ENCODE measurements at regions not wholly inside any gene's neighbourhood (a gene's known extent, or its start where the extent isn't known, plus 50 kb on each side); places are given as distances from the start of the nearest gene placed in this dataset.
"Not testable (repeated sequence)": the region's sequence is repeated elsewhere in the genome, so short reads cannot be mapped to it uniquely, and the experiment has no call there.

DNA sequence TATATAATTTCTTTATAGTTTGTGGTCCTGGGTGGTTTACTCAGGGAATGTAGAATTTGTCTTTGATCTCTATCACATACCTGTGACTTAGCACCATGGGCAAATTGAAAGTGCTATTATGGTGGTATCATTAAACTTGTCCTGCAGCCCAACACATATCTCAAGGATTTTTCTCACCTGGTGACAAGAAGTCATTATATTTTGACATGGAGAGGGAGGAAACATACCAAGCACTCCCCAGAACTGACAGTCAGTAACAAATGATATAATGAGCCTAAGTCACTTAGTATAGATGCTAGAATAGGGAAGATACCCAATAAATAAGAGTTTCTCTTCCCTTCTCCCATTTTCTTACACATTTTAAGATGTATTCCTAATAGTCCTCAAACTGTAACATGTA lies 805.5 kb upstream of the KIF2B start:
- DNase-seq = no peak

DNA sequence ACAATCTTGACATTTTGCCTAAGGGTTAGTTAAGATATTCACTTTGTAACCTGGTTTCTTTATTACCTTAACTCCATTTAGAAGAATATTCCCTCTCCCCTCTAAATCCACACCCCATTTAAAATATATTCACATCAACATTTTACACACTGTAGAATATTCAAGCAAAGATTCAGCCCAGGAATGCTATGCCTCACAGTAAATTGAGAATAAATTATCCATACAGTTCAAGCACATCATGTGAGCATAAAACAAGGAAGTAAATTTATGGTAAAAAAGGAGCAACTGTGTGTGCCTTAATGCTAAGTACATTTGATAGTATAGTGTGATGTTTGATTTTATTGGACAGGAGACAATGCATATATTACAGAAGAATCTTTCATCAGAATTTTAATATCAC lies 806.6 kb upstream of the KIF2B start:
- no peak for DNase-seq

DNA sequence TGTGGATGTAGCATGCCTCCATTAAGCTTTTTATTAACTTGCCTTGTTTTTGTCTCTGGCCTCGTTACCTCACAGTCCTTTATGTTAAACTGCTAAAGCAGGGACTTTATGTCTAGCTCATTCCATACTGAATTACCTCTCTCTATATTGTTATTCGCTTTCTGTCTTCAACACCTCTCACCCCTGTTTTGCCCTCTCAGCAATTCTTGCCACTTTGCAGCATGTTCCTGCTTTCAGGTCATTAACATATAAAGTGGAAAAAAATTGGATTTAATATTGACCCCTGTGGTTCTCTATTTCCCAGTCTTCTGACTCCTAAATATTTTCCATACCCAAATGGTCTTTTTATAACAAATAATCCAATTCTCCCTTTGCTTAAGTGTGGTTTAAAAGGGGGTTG lies 810.4 kb upstream of the KIF2B start:
- DNase-seq = no peak

DNA sequence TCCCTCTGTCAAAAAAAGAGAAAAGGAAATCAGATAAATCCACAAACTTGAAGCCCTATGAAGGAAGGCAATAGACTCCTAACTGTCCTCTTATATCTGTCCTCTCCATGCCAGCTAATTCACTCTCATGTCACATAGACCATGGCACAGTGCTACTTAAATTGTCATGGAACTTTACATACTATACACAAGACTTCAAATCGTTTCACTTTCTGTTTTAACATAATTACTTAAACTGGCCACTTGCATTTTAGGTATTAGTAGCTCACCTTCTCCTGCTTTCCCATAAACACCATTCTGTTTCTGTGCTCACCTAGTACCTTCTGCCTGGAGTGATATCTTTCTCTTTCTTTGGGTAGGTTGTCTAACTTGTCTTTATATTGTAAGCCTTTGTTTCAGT lies 816.7 kb upstream of the KIF2B start:
- no peak for DNase-seq

DNA sequence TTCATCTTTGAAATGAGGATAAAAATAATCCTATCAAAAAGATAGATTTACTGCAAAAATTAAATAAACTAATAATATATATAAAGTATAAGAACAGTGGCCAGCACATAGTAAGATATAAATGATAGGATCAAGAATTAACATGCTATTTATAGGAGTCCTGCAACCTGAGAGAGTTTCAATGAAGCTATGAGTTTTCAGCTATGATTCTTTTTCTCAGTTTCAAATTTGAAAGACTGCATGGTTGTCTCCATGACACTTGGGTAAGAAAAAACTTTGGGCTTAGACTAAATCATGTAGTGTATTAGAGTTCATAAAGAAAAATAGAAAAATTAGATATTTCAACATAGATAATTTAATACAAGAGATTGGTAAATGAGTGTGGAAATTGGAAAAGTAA lies 817.8 kb upstream of the KIF2B start:
- DNase-seq = no peak

DNA sequence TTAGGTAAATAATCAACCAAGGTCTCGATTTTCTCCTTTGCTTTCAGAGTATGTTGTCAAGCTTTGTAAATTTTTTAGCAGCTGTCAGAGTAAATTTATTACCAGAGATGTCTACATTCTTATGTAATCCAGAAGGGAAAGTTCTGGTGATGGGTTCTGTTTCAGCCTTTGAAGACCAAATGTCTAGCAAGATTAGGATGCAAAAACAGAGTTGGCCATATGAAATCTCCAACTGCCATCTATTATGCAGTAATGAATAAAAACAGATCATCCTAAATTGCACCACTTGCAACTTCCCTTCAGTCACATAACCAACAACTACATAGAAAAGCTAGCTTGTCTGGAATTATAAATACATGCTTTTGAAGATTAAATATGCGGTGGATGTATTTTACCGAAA lies 826.8 kb upstream of the KIF2B start:
- no peak for DNase-seq

DNA sequence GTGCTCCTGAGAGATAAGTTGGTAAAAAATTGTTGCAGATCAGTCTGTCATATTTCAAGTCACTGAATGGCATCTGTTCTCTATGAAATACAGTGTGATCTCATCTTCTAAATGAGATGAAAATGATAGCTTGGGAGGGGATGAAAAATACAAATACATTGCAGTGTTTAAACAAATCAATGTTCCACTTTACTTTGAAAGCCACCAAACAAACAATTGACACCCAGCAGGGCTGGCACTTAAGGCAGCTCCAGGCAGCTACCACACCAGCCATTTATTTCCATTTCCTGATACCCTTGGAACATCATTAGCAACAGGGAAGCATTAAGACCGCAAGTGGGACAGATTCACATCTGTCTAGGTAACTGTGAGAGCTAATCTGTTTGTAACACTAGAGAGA lies 827.6 kb upstream of the KIF2B start:
- no peak for DNase-seq

DNA sequence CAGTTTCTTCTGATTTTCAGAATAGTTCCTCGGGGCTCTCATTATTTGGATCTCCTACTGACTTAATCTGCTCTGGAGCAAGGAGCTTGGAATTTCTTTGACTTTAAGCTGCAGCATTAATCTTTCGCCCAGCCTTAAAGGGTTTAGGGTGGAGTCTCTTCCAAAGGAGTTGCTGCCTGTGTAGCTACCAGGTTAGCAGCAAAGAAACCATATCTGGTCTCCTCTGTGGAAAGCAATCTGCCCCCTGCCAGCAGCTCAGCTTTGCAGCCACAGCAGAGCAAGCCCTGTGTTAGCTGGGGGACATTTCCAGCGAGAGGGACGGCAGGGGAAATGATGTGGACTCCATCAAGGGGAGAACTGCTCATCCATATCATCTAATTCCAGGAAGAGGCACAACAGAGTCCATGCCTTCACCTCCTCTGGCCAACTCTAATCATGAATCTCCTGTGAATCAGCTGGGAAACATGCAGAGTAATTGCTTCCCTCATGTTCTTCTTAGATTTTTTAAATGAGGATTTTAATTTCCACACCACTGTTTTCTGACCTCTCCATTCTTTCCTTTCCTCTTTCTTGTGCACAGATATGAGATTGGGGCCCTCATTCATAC lies 827.6 kb upstream of the CA10 start:
- no peak for DNase-seq

DNA sequence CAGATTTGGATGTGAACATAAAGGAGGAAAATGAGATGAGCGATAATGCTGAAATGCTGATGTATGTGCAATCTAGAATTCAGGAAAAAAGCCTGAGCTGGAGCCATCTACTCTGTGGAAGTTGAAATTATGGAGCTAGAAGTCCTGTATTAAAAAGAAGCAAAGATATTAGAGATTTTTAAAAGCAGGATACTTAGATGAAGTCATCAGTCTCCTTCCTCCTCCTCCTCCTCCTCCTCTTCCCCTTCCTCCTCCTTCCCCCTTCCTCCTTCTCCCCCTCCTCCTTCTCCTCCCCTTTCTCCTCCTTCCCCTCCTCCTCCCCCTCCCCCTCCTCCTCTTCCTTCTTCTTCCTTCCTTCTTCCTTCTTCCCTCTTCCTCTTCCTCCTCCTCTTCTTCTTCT lies 823.8 kb upstream of the CA10 start:
- DNase-seq = no peak

DNA sequence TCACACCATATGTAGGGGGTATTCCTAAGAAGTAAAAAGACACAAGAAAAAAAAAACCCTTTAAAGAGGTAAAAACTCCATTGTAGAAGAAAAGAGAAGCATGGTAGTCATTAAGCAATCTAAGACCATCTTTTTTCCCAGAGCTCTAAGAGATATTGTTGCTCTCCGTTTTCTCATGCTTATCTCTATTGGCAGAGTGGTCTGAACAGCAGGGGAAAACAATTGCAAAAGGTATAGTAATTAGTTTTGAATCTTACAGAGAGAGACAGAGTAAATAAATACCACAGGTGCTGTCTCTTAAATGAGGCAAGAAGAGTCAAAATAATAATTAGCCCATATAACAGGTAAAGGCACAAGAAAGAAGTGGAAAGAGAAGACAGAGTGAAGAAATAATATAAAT lies 821.4 kb upstream of the CA10 start:
- no peak for DNase-seq

DNA sequence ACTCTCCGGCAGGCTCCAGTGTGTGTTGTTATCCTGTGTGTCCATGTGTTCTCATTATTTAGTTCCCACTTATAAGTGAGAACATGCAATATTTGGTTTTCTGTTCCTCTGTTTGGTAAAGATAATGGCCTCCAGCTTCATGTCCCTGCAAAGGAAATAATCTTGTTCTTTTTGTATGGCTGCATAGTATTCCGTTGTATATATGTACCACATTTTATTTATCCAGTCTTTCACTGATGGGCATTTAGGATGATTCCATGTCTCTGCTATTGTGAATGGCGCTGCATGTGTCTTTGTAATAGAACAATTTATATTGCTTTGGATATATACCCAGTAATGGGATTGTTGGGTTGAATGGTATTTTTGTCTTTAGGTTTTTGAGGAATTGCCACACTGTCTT lies 807.3 kb upstream of the CA10 start:
- no peak for DNase-seq

DNA sequence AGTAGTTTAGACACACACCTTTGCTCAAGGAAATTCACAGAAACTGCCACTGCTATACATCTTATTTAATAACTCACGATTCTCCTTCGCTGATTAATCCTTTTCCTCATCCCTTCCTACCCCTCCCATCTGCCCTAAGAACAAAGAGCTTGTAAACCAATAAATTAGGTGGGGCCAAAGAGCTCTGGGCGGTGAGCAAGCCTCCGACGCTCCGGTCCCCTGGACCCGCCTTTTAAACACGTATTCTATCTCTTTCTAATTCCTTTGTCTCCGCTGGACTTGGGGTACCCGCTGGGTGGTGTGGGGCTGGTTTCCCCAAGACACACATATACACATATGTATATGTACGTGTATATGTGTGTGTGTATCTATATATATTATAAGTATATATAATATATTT lies 803.2 kb upstream of the CA10 start:
- DNase-seq = not testable (repeated sequence)

DNA sequence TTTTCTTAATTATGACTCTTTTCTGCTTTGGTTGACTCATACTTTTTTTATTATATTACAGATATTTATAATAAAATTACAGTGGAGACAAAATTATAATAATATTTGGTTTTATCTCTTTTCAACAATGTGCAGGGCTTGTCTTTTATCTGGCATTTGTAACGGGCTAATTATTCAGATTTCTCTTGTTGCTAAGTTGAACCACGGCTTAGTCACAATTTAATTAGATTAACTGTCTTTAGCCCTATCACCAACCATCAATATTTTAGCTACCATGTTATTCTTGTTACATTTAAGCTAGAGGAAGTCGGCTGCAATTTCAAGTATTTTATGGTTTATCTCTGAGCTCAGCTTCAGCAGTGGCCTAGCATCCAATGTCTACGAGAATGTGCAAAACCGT lies 798.9 kb upstream of the CA10 start:
- DNase-seq = no peak

DNA sequence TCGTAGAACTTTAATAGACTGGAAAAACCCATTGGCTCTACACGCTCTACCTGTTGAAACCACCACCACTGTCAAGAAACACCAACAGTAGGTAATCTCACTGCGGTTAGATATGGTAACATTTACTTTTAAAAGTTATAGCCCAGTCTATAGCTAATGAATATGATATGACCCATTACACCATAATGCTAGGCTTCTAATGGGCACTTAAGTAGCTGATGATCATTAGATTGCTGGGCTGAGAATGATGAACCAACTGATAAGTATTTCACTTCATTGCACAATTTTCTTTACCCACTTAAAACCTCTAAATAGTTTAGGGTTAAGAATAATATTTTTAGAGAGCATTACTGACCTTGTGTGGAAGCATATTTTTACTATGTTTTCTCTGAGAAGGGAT lies 788.9 kb upstream of the CA10 start:
- DNase-seq = no peak

DNA sequence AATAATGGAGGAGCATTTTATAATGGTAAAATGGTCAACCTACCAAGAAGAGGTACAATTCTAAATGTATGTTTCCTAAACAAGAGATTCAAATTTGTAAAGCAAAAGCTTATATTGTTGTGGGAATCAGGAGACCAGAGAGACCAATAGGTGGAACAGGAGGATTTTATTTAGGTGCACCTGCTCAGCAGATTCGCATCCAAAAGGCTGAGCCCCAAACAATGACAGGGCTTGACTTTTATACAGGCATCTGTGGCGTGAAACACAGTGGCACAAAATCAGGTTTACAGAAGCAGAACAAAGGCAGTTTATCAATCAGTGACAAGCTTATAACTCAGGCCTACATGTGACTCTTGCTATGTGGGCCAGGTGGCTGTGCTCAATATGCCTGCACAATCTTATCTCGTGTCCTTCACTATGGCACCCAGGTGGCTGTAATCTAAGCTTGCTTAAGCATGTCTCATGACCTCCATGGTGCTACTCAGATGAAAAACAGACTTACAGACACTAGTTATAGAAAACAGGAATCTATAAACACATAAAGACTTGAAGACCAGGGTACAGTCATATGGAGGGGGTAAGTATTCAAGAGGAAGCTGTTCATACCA lies 780.2 kb upstream of the CA10 start:
- DNase-seq = no peak

DNA sequence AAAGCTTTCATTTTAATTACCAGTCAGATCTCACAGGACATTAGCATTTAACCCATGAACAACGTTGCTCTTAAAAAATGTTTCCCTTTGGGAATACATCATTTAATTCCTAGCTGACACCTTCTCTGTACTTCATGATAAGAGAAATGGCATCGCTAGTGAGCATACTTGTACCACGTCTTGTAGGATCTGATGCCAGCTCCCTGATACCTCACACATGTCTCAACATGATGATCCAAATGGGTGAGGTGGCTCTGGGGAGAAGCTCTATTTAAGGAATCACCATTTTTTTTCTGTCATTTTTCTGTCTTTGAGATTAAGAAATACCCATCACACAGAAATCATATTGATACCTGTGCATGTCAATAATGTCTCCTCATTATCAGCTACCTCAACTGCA lies 772.1 kb upstream of the CA10 start:
- no peak for DNase-seq

DNA sequence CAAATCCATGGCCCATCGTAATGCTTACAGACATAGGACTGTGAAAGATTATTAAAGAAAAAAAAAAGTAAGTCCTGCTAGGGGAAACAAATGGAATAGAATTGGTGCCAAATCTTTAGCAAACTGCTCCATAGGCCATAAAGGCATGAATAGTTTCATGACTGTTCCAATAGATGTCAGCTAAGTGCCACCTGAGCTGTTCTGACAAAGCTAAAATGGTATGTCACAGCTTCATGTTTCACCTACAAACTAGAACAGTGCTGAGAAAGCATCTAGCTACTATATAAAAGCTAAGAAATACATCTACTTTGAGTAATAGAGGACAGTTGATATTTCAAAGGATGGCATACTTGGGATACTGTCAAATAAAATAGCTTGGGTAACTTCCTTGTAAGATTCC lies 771.6 kb upstream of the CA10 start:
- no peak for DNase-seq

DNA sequence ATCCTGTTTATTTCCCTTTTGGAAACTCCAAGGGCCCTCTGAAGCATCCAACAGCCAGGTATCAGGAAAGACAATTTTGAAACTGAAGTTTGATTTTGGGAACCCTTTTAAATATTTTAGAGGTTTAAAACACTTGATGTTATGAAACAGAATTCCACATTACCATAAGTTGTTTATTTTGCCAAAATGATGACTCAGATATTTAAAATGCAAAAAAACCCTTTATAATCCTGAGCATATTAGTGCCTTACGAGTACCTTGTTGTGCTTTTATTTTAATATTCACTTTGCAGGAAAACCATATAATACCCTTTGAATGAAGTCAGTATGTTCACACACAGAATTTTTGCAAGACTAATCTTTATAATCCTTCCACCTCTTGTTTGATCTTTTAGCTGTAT lies 765.1 kb upstream of the CA10 start:
- DNase-seq = no peak

DNA sequence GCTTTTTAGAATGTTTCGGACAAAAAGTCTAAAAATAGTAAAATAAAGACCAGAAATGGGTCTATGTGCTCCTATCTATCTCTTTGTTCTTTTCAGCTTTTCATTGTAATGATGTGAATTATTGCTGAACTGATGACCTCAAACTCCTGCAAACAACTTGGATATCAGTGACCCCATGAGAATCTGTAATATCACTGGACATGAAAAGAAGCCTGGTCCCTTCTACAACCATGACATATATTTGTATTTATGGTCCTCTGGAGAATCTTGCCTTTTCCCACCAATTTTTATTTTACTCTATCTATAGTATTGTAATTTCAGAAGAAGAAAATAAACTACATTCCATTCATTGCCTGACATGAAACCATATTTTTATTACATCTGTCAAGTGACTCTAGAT lies 740.7 kb upstream of the CA10 start:
- DNase-seq = no peak

DNA sequence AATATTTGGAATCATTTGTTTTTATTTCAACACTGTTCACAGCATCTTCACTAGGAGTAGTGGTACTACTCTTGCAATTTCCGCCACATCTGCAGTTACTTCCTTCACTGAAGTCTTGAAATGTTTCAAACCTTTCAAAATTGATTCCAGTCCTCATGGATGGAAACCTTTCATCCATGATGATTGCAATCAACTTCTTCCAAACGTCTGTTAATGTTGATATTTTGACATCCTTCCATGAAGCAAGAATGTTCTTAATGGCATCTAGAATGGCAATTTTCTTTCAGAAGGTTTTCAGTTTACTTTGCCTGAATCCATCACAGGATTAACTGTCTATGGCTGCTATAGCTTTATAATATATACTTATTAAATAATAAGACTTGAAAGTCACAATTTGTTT lies 736.8 kb upstream of the CA10 start:
- no peak for DNase-seq

DNA sequence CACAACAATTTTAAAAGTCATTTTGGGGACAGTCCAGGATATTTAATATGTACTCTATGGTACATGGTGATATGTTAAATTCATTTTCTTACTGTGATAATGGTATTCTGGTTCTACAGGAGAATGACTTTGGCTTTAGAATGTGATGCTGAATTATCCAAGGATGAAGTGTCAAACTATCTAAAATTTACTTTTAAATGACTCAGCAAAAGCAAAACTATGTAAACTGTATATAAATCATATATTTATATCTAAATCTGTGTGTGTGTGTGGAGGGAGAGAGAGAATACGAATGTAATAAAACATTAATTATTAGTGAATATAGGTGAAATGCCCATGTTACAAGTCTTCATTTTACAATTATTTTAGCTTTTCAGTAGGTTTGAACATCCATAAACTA lies 733.8 kb upstream of the CA10 start:
- no peak for DNase-seq

DNA sequence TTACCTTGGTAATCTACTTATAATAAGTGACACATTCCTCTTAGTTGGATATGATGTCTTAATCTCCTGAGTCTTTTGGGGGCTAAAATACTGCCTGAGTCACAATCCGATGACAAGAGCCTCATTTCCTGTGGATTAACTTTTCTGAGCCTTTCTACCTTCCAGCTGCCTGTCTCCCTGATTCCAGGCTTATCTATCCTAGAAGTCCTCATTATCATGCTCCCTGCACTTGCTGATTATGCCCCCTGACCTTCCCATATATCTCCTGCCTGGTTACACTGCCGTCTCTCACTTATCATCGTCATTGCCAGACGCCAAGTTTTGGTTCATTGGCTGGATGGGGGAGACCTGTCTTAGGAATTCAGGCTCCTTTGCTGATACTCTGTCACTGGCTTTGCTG lies 727.4 kb upstream of the CA10 start:
- DNase-seq = no peak

DNA sequence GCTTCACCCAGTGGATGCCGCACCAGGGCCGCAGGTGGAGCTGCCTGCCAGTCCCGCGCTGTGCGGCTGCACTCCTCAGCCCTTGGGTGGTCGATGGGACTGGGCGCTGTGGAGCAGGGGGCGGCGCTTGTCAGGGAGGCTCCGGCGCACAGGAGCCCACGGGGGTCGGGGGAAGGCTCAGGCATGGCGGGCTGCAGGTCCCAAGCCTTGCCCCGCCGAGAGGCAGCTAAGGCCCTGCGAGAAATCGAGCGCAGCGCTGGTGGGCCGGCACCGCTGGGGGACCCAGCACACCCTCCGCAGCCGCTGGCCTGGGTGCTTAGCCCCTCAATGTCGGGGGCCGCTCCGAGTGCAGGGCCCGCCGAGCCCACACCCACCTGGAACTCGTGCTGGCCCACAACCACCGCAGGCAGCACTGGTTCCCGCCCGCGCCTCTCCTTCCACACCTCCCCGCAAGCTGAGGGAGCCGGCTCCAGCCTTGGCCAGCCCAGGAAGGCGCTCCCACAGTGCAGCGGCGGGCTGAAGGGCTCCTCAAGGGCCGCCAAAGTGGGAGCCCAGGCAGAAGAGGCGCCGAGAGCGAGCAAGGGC lies 725.5 kb upstream of the CA10 start:
- DNase-seq = not testable (repeated sequence)

DNA sequence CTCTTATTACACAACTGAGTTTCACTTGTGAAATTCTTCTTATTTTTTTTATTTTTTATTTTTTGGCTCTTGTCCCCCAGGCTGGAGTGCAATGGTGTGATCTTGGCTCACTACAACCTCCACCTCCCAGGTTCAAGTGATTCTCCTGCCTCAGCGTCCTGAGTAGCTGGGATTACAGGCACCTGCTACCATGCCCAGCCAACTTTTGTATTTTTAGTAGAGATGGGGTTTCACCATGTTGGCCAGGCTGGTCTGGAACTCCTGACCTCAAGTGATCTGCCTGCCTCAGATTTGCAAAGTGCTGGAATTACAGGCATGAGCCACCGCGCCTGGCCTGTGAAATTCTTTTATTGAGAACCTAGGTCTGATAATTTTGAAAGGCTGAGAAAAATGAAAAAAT lies 688.3 kb upstream of the CA10 start:
- not testable (repeated sequence) for DNase-seq

DNA sequence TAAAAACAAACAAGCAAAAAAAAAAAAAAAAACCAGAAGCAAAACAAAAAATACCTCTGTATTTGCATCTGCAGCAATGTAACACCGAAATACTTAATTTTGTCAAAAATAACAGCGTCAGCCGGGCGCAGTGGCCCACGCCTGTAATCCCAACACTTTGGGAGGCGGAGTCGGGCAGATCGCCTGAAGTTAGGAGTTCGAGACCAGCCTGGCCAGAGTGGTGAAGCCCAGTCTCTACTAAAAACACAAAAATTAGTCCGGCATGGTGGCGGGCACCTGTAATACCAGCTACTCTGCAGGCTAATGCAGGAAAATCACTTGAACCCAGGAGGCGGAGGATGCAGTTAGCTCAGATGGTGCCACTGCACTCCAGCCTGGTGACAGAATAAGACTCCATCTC lies 683.5 kb upstream of the CA10 start:
- DNase-seq = no peak

Data from cortex of kidney (tissue), 1 donor.